Stimulated activated CD8-positive, alpha-beta memory T cell treated with anti-CD3 and anti-CD28 coated beads, Interleukin-15, amount 100 ng/mL, for 24 hours (primary cell): ENCODE measurements at regions not wholly inside any gene's neighbourhood (a gene's known extent, or its start where the extent isn't known, plus 50 kb on each side); places are given as distances from the start of the nearest gene placed in this dataset.
"Not testable (repeated sequence)": the region's sequence is repeated elsewhere in the genome, so short reads cannot be mapped to it uniquely, and the experiment has no call there.

Experiments
- DNase-seq: peaks from one replicate; pipeline ENCODE4 v3.0.0-alpha.2; 2020; ENCODE audit warnings: low read depth

DNA sequence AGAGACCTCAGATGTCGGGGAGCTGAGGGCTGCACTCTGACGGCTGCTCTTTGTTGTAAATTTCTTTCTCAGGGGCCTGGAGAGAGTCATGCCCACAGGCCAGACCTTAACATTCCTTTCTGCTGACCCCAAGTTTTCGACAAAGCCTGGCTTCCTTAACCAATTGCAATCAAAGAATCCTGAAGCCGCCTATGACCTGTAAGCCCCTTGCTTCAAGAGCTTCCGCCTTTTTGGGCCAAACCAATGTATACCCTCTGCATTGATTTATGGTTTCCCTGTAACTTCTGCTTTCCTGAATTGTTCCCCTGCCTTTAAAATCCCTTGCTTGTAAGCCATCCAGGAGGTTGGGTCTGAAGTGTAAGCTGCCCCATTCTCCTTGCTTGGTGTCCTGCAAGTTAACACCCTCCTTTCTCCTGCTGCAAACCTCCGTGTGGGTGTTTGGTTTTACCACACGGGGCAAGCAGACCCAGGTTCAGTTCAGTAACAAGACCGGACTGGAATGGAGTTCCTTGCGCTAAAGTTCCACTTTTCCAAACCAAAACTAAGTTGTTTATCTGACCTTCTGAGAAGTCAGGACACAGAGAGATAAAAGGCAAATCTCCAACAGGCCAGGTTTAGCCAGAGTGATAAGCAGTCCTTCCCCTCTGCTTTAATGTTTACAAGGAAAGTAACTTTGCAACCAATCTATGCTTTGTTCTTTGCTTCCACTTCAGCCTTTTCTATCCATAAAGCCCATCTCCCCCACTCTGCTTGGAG is 141.6 kb downstream of the KCNJ12 start:
- no peak for DNase-seq

DNA sequence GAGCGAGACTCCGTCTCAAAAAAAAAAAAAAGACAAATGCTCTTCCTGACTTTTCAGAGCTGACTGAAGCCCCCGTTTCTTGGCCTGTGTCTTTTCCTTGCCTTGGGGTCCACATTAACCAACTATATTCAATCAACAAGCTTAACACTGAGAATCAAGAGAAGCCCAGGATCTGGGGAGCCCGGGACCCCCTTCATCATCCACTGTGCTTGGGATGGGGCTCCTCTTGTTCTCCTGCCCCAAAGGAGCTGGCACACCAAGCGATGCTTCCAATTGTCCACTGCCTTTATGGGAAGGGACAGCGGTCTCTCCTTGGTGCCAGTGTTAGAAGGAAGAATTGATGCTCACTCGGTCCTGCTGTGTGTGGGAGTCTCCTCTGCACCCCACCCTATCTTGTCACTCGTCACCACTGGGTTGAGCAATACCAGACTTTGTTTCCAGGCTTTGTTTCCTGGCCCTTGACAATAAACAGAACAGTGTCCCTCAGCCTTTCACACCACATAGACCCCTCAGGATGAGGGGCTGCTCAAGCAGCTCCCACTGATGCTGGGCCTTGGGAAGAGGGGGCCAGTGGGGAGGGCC is 146.7 kb downstream of the KCNJ12 start:
- DNase-seq, result no peak

DNA sequence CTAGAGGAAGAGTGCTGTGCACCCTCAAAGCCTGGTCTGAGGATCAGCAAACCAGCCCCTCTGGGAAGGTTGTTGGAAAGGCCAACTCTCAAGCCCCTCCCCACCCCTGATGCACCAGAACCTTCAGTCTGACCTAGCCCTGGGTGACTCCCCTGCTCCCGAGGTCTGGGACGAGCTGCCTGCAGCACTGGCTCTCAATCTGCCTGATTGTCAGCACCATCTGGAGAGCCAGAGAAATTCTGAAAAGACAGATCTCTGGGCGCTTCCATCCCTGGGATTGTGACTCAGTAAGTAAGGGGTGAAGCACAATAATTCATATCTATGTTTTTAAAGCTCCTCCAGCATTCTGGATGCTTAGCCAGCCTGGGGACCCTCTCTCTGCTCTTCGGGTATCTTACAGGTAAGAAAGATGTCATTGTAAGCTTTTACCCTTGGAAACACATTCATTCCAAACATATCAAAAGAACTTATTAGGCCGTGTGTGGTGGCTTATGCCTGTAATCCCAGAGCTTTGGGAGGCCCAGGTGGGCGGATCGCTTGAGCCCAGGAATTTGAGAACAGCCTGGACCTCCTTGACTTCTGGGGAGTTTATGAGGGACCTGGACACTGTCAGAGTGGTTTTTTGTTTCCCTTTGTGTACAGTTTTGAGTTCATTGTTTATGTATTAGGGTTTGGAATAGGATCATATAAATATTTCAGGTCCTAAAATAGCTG is 147.5 kb downstream of the KCNJ12 start:
- no peak for DNase-seq

DNA sequence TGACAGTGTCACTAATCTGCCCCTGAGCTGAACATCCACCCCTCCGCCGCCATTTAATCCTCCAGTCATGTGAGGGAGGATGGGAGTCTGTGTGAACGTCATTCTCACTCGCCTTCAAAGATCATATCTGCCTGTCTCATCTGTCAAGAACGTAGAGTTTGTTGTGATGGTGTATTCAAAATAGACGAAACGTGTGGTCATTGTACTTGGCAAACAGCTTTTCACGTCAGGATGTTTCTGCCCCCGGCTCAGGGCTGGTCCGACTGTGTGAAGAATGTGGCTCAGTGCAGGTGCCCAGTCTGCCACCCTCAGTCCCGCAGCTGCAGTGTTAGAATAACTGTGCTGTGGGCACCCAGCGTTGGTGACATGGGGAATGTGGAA is 148.0 kb downstream of the KCNJ12 start:
- no peak for DNase-seq

DNA sequence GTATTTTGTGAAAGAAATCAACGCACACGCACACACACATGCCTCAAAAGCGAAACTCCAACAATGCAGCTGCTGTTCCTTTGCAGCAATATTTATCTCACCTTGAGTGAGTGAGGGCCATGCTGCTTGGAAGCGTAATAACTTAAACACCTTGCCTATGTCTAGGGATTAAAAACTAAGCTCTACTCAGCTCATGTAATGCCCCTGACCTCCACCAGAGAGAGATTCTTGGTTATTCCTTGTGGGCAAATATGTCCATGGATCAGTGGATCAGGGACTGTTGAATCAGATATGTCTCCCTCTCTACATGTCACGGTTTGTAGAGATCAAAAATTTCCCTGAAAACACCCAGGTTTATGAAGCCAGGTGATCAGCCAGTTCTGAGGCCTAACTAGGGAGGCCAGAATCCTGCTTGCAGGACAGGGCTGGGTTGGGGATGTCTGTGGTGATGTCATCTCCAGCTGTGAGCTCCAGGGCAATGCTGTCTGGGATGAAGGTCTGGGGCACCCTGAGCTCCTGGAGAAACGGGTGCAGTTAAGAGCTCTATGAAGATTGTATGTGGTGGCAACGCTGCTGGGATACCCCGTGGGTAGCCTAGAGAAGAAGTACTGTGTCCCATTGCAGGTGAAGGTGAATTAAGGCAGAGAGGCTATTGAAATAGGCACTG is 149.4 kb downstream of the KCNJ12 start:
- DNase-seq, result no peak

DNA sequence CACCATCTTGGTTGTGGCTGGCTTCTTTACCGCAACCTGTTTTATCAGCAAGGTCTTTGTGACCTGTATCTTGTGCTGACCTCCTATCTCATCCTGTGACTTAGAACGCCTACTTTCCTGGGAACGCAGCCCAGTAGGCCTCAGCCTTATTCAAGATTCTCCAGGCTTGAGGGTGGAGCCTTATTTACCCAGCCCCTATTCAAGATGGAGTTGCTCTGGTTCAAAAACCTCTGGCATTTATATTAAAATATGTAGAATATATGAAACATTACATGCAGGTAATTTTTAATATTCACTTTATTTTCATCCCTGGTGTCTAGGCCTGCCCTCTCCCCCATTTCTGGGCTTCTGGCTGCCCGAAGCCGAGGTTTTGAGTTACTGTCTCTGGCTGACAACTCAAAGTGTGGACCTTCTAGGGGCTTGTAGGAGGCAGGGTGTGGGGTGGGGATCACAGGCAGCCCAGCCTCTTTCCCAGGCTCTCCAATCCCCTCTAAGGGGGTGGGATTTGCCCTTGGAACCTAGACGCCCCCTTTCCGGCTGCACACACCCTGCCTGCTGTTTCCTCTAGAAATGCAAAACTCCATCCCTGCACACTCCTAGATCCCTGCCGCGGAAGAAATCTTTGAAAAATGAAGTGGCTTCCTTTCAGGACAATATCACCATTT is 152.0 kb downstream of the KCNJ12 start:
- DNase-seq, result no peak

DNA sequence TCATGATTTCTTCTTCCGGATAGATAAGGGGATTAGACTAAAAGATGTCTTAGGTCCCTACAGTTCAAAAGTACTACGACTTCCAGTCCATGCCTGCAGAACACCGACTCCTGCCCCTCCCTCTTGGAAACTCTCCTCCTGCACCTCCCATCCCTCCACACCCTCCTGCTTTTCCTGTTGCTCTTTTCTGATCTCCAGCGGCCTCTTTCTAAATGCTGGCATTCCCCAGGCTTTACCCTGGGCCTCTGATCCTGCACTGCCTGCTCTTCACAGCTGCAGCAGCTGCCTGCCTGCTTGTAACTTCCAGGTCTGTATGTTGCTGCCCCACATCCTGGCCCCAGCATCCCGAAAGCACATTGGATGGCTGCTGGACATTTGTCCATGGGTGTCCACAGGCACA is 154.2 kb downstream of the KCNJ12 start:
- DNase-seq, result no peak

DNA sequence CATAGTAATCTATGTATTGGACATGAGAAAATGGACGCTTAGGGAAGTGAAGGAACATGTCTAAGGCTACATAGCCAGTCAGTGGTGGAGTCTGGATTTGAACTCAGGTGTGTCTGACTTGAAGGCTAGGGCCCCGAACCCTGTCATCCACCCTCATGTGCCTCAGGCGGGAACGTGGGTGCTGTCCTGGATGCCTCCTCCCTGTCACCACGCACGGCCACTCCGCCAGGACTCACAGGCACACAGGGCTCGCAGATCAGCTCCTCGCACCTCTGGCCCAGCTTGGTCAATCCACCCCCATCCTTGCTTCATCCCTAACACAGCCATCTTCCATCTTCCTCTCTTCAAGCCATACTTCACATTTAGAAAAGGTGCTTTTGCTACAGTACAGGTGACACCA is 154.7 kb downstream of the KCNJ12 start:
- DNase-seq, result no peak

DNA sequence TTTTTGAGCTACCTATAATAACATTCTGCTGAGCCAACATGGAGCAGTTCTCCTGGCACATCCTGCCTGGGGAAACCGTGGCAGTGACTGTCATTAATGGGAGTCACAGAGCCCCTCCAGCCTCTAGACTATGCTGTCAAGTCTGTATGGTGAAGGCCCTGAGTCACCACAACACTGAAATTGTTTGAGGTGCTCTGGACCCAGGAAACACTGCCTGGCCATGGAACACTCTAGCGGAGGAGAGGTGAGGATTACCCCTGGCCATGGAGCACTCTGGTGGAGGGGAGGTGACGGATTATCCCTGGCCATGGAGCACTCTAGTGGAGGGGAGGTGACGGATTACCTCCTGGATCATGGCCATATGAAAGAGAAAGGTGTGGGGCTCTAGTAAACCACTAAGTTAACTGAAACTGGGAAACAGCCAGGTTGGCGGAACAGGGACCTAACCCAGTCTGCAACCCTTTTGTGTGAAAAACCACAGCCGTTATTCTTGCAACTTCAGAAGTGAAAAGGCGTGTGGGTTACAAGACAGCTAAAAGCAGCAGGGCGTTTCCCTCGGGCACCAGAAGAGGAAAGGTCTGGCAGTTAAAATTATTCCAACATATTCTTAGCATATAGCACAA is 156.7 kb downstream of the KCNJ12 start:
- DNase-seq, result no peak

DNA sequence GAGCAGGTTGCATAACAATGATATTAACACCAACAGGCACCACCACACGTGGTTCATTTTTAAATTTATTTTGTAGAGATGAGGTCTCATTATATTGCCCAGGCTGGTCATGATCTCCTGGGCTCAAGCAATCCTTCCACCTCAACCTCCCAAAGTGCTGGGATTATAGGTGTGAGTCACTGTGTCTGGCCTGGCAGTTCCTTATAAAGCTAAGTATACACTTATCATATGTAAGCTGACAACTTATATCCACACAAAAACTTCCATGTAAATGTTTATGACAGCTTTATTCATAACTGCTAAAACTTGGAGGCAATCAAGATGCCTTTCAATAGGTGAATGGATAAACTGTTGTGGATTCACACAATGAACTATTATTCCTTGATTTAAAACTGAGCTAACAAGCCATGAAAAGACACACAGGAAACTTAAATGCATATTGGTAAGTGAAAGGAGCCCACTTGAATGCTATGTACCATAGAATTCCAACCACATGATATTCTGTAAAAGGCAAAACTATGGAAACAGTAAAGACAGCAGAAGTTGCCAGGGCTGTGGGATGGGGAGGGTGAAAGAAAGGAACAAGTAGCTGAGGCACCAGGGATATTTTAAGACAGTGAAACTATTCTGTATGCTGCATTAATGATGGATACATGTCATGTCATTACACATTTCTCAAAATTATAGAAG is 156.5 kb upstream of the KCNJ18 start:
- no peak for DNase-seq

DNA sequence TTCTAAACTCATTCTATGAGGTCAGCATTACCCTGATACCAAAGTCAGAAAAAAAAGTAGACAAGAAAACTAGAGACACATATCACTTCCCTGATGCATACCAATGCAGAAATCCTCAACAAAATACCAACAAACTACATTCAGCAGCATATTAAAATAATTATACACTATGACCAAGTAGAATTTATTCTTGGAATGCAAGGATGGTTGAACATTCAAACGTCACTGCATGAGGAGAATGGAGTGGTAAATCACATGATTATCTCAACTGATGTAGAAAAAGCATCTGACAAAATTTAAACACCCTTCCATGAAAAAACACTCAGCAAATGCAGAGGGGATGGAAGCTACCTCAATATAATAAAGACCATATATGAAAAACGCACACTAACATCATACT is 155.0 kb upstream of the KCNJ18 start:
- no peak for DNase-seq

DNA sequence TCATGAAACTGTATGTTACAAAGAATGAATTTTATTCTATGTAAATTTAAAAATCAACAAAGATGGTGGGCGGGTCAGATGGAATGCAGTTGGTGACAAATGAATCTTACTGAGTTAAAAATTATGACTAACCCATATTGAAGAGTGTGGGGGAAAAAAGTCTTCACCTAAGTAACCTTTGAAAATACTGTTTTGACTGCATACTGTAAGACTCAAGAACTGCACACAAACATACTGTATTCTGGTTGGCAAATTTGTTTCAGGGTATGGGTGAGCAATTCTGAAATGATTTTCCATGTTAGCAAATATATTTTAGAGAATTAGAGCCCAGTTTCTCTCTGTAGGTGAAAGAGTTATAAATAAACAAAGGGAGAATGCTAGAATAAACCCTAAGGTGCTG is 153.7 kb upstream of the KCNJ18 start:
- no peak for DNase-seq

DNA sequence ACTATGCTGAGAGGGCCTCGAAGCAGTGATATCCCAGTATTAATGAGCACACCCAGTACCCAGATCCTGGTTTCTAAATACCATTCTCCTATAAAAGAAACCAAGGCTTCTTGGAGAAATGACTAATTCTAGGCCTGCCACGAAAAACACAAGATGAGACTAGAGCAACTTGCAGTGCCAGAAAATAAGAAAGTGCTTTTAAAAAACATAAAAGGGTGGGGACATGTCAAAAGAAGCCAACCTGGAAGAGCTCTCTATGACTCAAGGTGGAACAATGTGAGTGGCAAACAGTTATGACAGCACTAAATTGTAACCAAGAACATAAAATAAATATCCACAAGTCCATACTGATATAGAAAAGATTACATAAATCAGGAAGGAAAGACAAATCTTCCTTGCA is 153.2 kb upstream of the KCNJ18 start:
- no peak for DNase-seq

DNA sequence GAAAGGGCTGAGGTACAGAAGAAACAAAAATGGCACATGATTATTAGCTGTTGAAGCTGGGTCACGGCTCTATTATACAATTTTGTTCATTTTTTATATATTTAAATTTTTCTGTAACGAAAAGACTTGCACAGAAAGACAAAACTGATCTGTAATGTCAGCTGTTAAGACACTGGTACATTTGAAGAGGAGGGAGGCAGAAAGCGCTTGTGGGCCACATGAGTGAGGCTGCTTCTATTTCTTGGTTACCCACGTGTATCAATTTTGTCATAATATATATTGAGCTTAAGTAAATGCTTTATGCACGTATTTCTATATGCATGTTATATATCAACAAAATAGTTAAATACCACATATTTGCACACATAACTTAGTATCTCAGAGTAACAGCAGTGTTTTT is 151.8 kb upstream of the KCNJ18 start:
- DNase-seq, result no peak

DNA sequence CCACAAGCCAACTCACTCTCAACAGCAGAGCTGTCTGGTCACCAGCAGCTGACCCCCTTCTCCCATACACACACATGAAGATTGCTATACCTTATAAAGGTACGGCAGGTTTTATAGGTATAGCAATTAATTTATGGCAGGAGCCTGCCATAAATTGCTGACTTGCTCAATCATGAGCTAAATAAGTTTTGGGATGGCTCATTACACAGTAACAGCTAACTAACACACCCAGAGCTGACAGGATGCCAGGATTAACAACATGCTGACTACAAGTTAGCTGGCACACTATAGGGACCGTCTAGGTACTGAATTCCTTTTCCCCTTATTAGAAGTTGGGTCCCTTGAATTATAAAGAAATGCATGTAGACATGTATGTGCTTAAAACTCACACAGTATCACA is 150.3 kb upstream of the KCNJ18 start:
- DNase-seq, result no peak

DNA sequence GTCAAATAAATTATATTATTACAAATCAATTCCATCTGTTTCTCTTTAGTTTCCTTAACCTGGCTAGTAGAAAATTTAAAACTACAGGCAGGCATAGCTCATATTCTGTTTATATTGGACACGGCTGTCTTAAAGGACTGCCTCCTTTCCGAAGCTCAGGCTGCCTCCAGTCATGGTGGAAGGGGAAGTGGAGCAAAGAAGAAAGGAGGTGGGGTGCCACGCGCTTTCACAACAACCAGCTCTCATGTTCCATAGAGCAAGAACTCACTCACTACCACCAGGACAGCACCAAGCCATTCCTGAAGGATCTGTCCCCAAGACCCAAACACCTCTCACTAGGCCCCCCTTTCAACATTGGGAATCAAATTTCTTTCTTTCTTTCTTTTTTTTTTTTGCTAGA is 149.3 kb upstream of the KCNJ18 start:
- DNase-seq, result no peak

DNA sequence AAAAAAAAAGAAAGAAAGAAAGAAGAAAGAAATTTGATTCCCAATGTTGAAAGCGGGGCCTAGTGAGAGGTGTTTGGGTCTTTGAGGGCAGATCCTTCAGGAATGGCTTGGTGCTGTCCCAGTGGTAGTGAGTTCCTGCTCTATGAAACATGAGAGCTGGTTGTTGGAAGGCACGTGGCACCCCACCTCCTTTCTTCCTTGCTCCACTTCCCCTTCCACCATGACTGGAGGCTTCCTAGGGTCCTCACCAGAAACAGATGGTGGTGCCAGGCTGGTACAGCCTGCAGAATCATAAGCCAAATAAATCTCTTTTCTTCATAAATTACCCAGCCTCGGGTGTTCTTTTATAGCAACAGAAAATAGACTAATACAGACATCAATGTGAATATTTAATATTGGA is 147.3 kb upstream of the KCNJ18 start:
- no peak for DNase-seq

DNA sequence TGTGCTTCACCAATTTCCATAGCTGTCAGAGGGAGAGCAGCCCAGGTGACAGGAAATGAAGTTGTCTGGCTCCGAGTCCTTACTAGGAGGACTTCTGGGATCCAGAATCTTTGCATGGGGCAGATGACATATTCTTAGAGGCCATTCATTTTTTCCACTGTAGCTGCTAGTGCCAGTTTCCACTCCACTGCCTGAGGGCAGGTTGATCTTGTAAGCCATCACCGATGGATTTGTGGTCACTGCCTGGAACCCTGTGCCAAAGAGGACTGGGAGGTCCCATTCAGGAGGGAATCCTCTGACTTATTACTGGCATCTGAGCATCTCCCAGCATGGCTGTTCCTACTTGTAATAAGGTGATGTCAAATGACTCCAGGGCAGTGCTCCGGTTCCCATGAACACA is 144.1 kb upstream of the KCNJ18 start:
- DNase-seq, result no peak

DNA sequence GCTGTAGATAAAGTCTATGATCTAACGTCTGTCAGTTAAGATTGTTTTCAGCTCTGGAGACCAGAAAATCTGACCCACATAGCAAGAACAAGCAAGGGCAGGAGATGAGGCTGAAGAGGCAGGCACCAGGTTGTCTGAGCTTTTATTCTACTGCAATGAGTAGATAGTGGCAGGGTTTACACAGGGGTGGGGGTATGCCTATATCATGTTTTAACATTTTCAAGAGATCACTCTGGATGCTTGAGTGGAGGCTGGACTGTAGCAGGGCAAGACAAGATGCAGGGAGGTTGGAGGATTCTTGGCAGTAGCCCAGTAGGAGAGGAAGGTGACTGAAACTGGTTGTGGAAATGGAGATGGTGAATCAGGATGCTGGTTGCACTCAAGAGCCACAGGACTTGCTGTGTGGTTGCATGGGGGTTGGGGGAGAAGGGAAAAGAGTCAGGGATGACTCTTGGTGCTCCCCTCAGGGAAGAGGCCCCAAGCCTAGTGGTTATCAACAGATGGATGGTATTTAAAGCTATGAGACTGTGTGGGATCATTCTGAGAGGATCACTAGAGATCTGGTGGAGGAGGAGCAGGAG is 143.1 kb upstream of the KCNJ18 start:
- no peak for DNase-seq

DNA sequence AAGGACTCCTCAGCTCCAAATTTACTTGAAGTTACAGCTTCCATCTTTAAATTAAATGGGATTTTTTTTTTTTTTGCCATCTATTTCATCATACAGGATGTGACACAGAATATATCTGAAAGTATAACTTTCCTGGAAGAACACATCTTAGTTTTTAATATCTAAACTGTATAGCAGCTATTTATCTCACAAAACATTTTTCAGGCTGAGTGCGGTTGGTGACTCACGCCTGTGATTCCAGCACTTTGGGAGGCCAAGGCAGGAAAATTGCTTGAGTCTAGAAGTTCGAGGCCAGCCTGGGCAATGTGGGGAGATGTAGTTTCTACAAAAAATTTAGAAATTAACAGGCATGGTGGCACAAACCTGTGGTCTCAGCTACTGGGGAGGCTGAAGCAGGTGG is 142.3 kb upstream of the KCNJ18 start:
- not testable (repeated sequence) for DNase-seq
